MM.1S (cell line): ENCODE measurements at regions not wholly inside any gene's neighbourhood (a gene's known extent, or its start where the extent isn't known, plus 50 kb on each side); places are given as distances from the start of the nearest gene placed in this dataset.

ENCODE experiments used
- DNase-seq: peaks from one replicate; pipeline ENCODE4 v3.0.0-alpha.2; 2015
- H2AFZ ChIP-seq: fragments of 300-600 bp; sonication (generic); 2 replicates; pipeline ENCODE4 v1.6.0; 2016; ENCODE audit warnings: antibody characterized with exemption, low read length
- H3F3A ChIP-seq: fragments of 300-600 bp; sonication (generic); 2 replicates; pipeline ENCODE4 v1.6.1; 2016; ENCODE audit warnings: mild to moderate bottlenecking, antibody characterized with exemption, low read length, moderate library complexity, mixed read lengths; ENCODE audit not compliant: insufficient read depth
- H3K27ac ChIP-seq: fragments of 300-600 bp; sonication (generic); 2 replicates; pipeline ENCODE4 v1.5.1; 2016; ENCODE audit warnings: mild to moderate bottlenecking, low read length
- H3K27me3 ChIP-seq: fragments of 300-600 bp; sonication (generic); replicated peaks from 2 replicates; pipeline ENCODE4 v1.6.0; 2016; ENCODE audit warnings: low read length; ENCODE audit not compliant: insufficient read depth
- H3K36me3 ChIP-seq: fragments of 300-600 bp; sonication (generic); replicated peaks from 2 replicates; pipeline ENCODE4 v1.6.1; 2016; ENCODE audit warnings: mild to moderate bottlenecking, low read length, mixed read lengths; ENCODE audit not compliant: insufficient read depth
- H3K4me1 ChIP-seq: fragments of 300-600 bp; sonication (generic); 2 replicates; pipeline ENCODE4 v1.6.1; 2016; ENCODE audit warnings: low read length, mixed read lengths
- H3K4me2 ChIP-seq: fragments of 300-600 bp; sonication (generic); 2 replicates; pipeline ENCODE4 v1.6.0; 2016; ENCODE audit warnings: low read depth, low read length
- H3K4me3 ChIP-seq: fragments of 300-600 bp; sonication (generic); 2 replicates; pipeline ENCODE4 v1.5.1; 2016; ENCODE audit warnings: low read length, mixed read lengths
- H3K79me2 ChIP-seq: fragments of 300-600 bp; sonication (generic); 2 replicates; pipeline ENCODE4 v1.6.1; 2016; ENCODE audit warnings: mixed run types, low read length, mixed read lengths
- H3K9ac ChIP-seq: fragments of 300-600 bp; sonication (generic); 2 replicates; pipeline ENCODE4 v1.6.1; 2016; ENCODE audit warnings: low read length, mixed read lengths
- H3K9me2 ChIP-seq: fragments of 300-600 bp; sonication (generic); replicated peaks from 2 replicates; pipeline ENCODE4 v1.6.1; 2016; ENCODE audit warnings: mild to moderate bottlenecking, low read length, mixed read lengths; ENCODE audit not compliant: insufficient read depth
- H3K9me3 ChIP-seq: fragments of 300-600 bp; sonication (generic); replicated peaks from 2 replicates; pipeline ENCODE4 v1.6.1; 2016; ENCODE audit warnings: mild to moderate bottlenecking, low read length, mixed read lengths; ENCODE audit not compliant: insufficient read depth
- H4K20me1 ChIP-seq: fragments of 300-600 bp; sonication (generic); 2 replicates; pipeline ENCODE4 v1.6.1; 2016; ENCODE audit warnings: mild to moderate bottlenecking, low read length, moderate library complexity, mixed read lengths; ENCODE audit not compliant: insufficient read depth
- CTCF ChIP-seq: fragments of 300-600 bp; sonication (generic); IDR thresholded peaks from 2 replicates; pipeline ENCODE4 v1.5.1; 2016; ENCODE audit warnings: antibody characterized with exemption, low read length, mixed read lengths
- EZH2 ChIP-seq: fragments of 300-600 bp; sonication (generic); optimal IDR thresholded peaks from 2 replicates; pipeline ENCODE3; 2017; ENCODE audit warnings: low read depth, mild to moderate bottlenecking, antibody characterized with exemption, low read length, mixed read lengths
- EZH2phosphoT487 ChIP-seq: fragments of 300-600 bp; sonication (generic); IDR thresholded peaks from 2 replicates; pipeline ENCODE4 v1.6.1; 2018; ENCODE audit warnings: antibody characterized with exemption, low read length

GRCh38 chr2:16561676-16562075, 104.0 kb downstream of the CYRIA start:
- H3F3A ChIP-seq, result no peaks in the 10 kb centered on the region
- H3K9me3 ChIP-seq, result no peaks in the 10 kb centered on the region
- no peaks in the 10 kb centered on the region for H3K4me1 ChIP-seq
- H2AFZ ChIP-seq, result no peak overlapping the region
- H3K9ac ChIP-seq, result no peak overlapping the region
- no peaks in the 10 kb centered on the region for H3K27me3 ChIP-seq
- no peak overlapping the region for H3K4me2 ChIP-seq
- no peaks in the 10 kb centered on the region for H3K9me2 ChIP-seq
- TF ChIP-seq CTCF (no peak), EZH2 (no peak), EZH2phosphoT487 (no peak)
- no peaks in the 10 kb centered on the region for H3K36me3 ChIP-seq
- DNase-seq, result no peak
- no peak overlapping the region for H3K27ac ChIP-seq
- no peaks in the 10 kb centered on the region for H3K79me2 ChIP-seq
- no peaks in the 10 kb centered on the region for H4K20me1 ChIP-seq
- no peak overlapping the region for H3K4me3 ChIP-seq

DNA sequence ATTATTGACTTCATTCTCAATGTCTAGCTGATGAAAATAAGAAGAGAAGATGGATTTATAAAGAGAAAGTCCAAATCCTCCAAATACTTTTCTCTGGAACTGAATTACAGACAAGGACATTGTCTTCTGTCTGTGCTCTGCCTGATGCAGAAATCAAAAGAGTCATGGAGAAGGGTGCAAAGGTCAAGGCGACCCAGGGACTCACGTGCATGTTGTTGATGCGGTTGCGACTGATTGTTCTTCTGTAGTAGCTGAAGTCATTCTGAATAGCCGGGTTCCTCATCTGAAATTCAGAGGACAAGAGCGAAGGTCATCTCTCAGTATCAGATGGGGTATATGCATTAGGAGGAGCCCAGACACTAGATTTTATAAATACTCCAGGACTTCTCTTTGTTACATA, 104.4 kb downstream of the CYRIA start:
- Histone ChIP-seq H4K20me1 (no peaks in the 10 kb centered on the region), H3K36me3 (no peaks in the 10 kb centered on the region), H3K9me2 (no peaks in the 10 kb centered on the region), H3K27me3 (no peaks in the 10 kb centered on the region), H3K27ac (no peak overlapping the region), H3K9me3 (no peaks in the 10 kb centered on the region), H3K79me2 (no peaks in the 10 kb centered on the region), H3K4me1 (no peaks in the 10 kb centered on the region), H3K9ac (no peak overlapping the region), H2AFZ (no peak overlapping the region), H3F3A (no peaks in the 10 kb centered on the region), H3K4me3 (no peak overlapping the region), H3K4me2 (no peak overlapping the region)
- DNase-seq, result no peak
- TF ChIP-seq EZH2 (no peak), EZH2phosphoT487 (no peak), CTCF (no peak)

- no peak for TF ChIP-seq EZH2phosphoT487
- H3F3A ChIP-seq, result no peaks in the 10 kb centered on the region
- no peaks in the 10 kb centered on the region for H3K9me2 ChIP-seq
- no peak overlapping the region for H3K9ac ChIP-seq
- no peaks in the 10 kb centered on the region for H3K79me2 ChIP-seq
- H3K36me3 ChIP-seq, result no peaks in the 10 kb centered on the region
- no peak overlapping the region for H3K27ac ChIP-seq
- H2AFZ ChIP-seq, result no peak overlapping the region
- no peak overlapping the region for H3K4me2 ChIP-seq
- no peaks in the 10 kb centered on the region for H3K9me3 ChIP-seq
- no peaks in the 10 kb centered on the region for H3K27me3 ChIP-seq
- H3K4me1 ChIP-seq, result no peaks in the 10 kb centered on the region
- no peaks in the 10 kb centered on the region for H4K20me1 ChIP-seq
- DNase-seq, result no peak
- H3K4me3 ChIP-seq, result no peak overlapping the region
These were observed 106.2 kb downstream of the CYRIA start for GRCh38 chr2:16559278-16560067.

DNA sequence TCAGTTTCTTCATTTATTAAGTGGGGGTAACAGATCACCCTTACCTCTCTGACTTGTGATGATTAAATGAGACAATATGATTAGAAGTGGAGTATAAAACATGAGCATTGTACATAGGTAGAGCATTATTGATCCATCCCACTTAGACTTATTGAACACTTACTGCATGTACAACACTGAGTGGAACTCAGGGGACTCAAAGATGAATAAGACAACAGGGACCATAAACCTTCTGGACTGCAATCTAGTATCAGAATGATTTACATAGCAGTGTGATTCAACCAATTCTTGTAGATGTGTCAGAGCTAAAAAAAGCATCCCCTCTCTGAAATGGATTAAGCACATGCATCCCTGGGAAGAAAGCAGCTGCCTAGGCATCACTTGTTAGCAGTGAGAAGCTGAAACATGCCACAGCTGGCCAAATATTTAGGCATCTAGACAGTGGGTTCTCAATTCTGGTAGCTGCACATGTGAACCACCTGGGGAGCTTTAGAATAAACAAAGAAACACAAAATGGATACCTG, 111.5 kb downstream of the CYRIA start:
- H3K36me3 ChIP-seq, result no peaks in the 10 kb centered on the region
- no peak overlapping the region for H3K4me2 ChIP-seq
- TF ChIP-seq CTCF (no peak), EZH2 (no peak), EZH2phosphoT487 (no peak)
- no peaks in the 10 kb centered on the region for H3K27me3 ChIP-seq
- no peaks in the 10 kb centered on the region for H3K79me2 ChIP-seq
- H3K4me1 ChIP-seq, result no peaks in the 10 kb centered on the region
- H3K4me3 ChIP-seq, result no peak overlapping the region
- no peak for DNase-seq
- H4K20me1 ChIP-seq, result no peaks in the 10 kb centered on the region
- H3F3A ChIP-seq, result no peaks in the 10 kb centered on the region
- no peak overlapping the region for H2AFZ ChIP-seq
- H3K9me2 ChIP-seq, result no peaks in the 10 kb centered on the region
- no peaks in the 10 kb centered on the region for H3K9me3 ChIP-seq
- no peak overlapping the region for H3K9ac ChIP-seq
- no peak overlapping the region for H3K27ac ChIP-seq
